Astrocyte of the hippocampus (primary cell): ENCODE measurements at regions not wholly inside any gene's neighbourhood (a gene's known extent, or its start where the extent isn't known, plus 50 kb on each side); places are given as distances from the start of the nearest gene placed in this dataset.
"Not testable (repeated sequence)": the region's sequence is repeated elsewhere in the genome, so short reads cannot be mapped to it uniquely, and the experiment has no call there.

Experiments used
- DNase-seq: peaks from one replicate; pipeline ENCODE4 v3.0.0; 2011; ENCODE audit warnings: low read depth, low spot score

DNA sequence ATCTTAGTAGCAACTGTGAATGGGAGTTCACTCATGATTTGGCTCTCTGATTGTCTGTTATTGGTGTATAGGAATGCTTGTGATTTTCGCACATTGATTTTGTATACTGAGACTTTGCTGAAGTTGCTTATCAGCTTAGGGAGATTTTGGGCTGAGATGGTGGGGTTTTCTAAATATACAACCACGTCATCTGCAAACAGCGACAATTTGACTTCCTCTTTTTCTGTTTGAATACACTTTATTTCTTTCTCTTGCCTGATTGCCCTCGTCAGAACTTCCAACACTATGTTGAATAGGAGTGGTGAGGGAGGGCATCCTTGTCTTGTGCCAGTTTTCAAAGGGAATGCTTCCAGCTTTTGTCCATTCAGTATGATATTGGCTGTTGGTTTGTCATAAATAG lies 1883.1 kb upstream of the TENM3 start:
- DNase-seq = not testable (repeated sequence)

- no peak for DNase-seq
Observed at GRCh38 chr4:180363815-180364214, 1879.4 kb upstream of the TENM3 start.

GRCh38 chr4:180372691-180373090 lies 1870.5 kb upstream of the TENM3 start:
- DNase-seq = no peak

GRCh38 chr4:180377741-180378140 lies 1865.5 kb upstream of the TENM3 start:
- DNase-seq = peak; percentile 36

GRCh38 chr4:180380733-180381132 lies 1862.5 kb upstream of the TENM3 start:
- DNase-seq = peak; percentile 54

DNA sequence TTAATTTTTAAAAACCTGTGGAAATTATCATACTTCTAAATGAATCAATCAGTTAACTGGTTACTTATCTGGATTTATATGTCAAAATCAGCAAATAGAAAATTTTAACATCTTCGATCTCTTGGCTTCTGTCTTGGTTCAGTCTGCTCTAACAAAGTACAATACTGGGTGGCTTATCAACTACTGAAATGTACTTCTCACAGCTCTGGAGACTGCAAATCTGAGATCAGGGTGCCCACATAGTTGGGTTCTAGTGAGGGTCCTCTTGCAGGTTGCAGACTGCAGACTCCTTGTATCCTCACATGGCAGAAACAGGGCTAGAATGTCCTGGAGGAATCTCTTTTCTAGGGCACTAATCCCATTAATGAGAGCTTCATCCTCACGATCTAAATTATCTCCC lies 1851.6 kb upstream of the TENM3 start:
- DNase-seq = no peak

GRCh38 chr4:180394312-180394711 lies 1848.9 kb upstream of the TENM3 start:
- DNase-seq = no peak

- no peak for DNase-seq
Observed at GRCh38 chr4:180394730-180395129, 1848.5 kb upstream of the TENM3 start.

- no peak for DNase-seq
Observed at GRCh38 chr4:180398564-180398963, 1844.6 kb upstream of the TENM3 start.

GRCh38 chr4:180407275-180407885 lies 1835.8 kb upstream of the TENM3 start:
- no peak for DNase-seq

- DNase-seq = no peak
Observed at GRCh38 chr4:180418819-180419531, 1824.2 kb upstream of the TENM3 start.

GRCh38 chr4:180422989-180423711 lies 1820.1 kb upstream of the TENM3 start:
- no peak for DNase-seq

DNA sequence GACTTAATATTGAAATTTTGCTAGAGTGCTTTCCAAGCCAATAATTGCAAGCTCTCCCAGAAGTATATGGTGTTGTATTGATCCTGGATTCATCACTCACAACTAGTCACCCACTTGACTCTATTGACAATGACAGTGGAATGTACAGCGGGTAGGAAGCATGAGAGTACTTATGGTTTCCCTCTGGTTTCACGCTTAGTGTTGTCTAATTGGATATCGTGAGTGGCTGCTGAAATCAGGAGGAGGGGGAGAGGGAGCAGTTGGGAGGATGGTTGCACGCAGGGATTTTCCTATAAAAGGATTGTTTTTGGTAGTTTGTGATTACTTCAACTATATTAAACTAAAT lies 1819.5 kb upstream of the TENM3 start:
- DNase-seq = peak; percentile 46

GRCh38 chr4:180426938-180427337 lies 1816.3 kb upstream of the TENM3 start:
- DNase-seq = no peak

GRCh38 chr4:180430283-180430682 lies 1812.9 kb upstream of the TENM3 start:
- DNase-seq = no peak

- DNase-seq = no peak
Observed at GRCh38 chr4:180434131-180434895, 1808.9 kb upstream of the TENM3 start.

- peak; percentile 55 for DNase-seq
Observed at GRCh38 chr4:180436361-180436760, 1806.8 kb upstream of the TENM3 start.

- DNase-seq = peak; percentile 11
Observed at GRCh38 chr4:180437601-180438000, 1805.6 kb upstream of the TENM3 start.

GRCh38 chr4:180448306-180448705 lies 1794.9 kb upstream of the TENM3 start:
- DNase-seq = no peak

DNA sequence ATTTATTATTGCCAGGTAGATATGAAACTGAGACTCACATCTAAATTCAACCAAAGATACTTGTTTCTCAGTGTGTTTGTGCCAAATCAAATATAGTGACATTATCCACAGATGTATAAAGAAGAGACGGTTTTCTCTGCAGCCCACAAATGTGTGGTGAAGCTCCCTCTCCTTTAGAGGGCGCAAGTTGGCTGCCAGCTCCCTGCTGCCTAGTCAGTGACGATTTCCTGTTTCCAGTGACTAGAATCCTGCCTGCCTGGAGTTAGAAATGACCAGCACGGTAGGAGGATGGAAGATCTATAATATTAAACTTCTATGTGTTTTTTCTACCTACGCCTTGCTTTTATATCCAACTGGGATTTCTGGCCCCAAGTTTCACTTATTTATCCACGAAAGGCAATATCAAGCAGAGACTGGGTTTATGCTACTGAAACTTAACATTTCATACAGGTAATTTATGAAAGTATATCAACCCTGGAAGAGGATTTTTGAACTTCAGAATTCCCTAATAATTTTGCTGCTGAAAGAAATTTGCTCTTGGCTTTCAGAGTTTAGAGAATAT lies 1793.7 kb upstream of the TENM3 start:
- peak; percentile 43 for DNase-seq

GRCh38 chr4:180455226-180455625 lies 1788.0 kb upstream of the TENM3 start:
- DNase-seq = no peak

- no peak for DNase-seq
Observed at GRCh38 chr4:180456928-180457327, 1786.3 kb upstream of the TENM3 start.
